HL-60 (cell line): ENCODE measurements at regions not wholly inside any gene's neighbourhood (a gene's known extent, or its start where the extent isn't known, plus 50 kb on each side); places are given as distances from the start of the nearest gene placed in this dataset.

Experiments used
- GABPA ChIP-seq: IDR thresholded peaks from 2 replicates; pipeline ENCODE4 v1.6.1; 2012; ENCODE audit warnings: low read depth
- POLR2AphosphoS5 ChIP-seq: IDR thresholded peaks from 2 replicates; pipeline ENCODE4 v1.6.1; 2012; ENCODE audit warnings: low read depth
- SPI1 ChIP-seq: IDR thresholded peaks from 2 replicates; pipeline ENCODE4 v1.6.1; 2012; ENCODE audit warnings: low read depth, mild to moderate bottlenecking, borderline replicate concordance
- TF ChIP-seq, protein P1 (sequence below): IDR thresholded peaks from one replicate; pipeline ENCODE4 v1.5.1; 2011; ENCODE audit warnings: low read length, control low read depth, inconsistent platforms; ENCODE audit not compliant: insufficient read depth
- TF ChIP-seq, protein P2 (sequence below): IDR thresholded peaks from 2 replicates; pipeline ENCODE4 v1.6.1; 2012; ENCODE audit warnings: low read depth; ENCODE audit not compliant: insufficient replicate concordance

DNA sequence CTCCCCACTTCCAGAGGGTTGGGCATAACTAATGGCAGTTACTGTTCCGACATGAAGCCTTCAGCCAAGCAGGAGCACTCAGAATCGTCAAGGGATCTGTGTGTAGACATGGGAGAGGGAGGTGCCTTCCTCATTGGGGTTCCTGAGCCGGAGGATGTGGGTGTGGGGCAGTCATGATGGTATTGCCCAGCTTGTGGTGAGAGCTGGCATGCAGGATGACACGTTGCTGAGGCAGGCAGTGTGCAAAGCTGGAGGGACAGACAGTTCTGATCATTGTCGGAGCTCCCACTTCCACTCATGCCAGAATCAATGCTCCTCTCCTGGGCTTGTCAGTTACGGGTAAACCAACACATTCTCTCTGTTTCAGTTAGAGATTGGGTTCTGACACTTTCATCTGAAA, 83.9 kb upstream of the TSC22D1 start:
- TF ChIP-seq, protein P1, sequence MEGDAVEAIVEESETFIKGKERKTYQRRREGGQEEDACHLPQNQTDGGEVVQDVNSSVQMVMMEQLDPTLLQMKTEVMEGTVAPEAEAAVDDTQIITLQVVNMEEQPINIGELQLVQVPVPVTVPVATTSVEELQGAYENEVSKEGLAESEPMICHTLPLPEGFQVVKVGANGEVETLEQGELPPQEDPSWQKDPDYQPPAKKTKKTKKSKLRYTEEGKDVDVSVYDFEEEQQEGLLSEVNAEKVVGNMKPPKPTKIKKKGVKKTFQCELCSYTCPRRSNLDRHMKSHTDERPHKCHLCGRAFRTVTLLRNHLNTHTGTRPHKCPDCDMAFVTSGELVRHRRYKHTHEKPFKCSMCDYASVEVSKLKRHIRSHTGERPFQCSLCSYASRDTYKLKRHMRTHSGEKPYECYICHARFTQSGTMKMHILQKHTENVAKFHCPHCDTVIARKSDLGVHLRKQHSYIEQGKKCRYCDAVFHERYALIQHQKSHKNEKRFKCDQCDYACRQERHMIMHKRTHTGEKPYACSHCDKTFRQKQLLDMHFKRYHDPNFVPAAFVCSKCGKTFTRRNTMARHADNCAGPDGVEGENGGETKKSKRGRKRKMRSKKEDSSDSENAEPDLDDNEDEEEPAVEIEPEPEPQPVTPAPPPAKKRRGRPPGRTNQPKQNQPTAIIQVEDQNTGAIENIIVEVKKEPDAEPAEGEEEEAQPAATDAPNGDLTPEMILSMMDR: no peak
- TF ChIP-seq POLR2AphosphoS5 (no peak), SPI1 (no peak), GABPA (no peak)
- TF ChIP-seq, protein P2, sequence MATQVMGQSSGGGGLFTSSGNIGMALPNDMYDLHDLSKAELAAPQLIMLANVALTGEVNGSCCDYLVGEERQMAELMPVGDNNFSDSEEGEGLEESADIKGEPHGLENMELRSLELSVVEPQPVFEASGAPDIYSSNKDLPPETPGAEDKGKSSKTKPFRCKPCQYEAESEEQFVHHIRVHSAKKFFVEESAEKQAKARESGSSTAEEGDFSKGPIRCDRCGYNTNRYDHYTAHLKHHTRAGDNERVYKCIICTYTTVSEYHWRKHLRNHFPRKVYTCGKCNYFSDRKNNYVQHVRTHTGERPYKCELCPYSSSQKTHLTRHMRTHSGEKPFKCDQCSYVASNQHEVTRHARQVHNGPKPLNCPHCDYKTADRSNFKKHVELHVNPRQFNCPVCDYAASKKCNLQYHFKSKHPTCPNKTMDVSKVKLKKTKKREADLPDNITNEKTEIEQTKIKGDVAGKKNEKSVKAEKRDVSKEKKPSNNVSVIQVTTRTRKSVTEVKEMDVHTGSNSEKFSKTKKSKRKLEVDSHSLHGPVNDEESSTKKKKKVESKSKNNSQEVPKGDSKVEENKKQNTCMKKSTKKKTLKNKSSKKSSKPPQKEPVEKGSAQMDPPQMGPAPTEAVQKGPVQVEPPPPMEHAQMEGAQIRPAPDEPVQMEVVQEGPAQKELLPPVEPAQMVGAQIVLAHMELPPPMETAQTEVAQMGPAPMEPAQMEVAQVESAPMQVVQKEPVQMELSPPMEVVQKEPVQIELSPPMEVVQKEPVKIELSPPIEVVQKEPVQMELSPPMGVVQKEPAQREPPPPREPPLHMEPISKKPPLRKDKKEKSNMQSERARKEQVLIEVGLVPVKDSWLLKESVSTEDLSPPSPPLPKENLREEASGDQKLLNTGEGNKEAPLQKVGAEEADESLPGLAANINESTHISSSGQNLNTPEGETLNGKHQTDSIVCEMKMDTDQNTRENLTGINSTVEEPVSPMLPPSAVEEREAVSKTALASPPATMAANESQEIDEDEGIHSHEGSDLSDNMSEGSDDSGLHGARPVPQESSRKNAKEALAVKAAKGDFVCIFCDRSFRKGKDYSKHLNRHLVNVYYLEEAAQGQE: no peak
